Activated CD8-positive, alpha-beta memory T cell treated with anti-CD3 and anti-CD28 coated beads, Interleukin-2, amount 50 U/mL, for 1 hour (primary cell): ENCODE measurements at regions not wholly inside any gene's neighbourhood (a gene's known extent, or its start where the extent isn't known, plus 50 kb on each side); places are given as distances from the start of the nearest gene placed in this dataset.

ENCODE experiments used
- DNase-seq: peaks from one replicate; pipeline ENCODE4 v3.0.0-alpha.2; 2020; ENCODE audit errors: extremely low read depth

- no peak for DNase-seq
These were observed 141.9 kb downstream of the SLC4A3 start for GRCh38 chr2:219769090-219769910.

DNA sequence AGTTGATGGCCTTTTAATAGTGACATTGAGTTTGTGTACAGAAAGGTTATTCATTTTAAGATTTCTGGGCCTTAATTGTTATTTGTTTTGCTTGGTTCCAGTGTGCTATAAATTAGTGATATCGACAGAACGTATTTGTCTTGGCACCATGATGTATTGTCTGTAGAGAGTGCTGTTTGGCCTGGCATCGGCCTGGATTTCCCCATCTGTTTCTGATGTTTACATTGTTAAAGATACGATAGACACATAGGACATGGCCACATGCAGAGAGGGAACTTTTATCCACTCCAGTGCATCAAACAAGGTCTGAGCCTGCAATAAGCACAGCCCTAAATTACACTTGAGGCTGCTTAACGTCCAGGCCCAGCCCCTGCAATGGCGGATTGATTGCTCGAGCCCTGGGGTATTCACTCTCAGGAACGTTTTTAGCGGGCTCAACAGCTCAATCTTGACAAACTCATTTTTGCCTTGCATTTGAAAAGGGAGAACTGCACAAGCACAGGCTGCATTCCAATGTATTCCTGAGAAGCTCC lies 144.7 kb downstream of the SLC4A3 start:
- no peak for DNase-seq

- DNase-seq, result no peak
These were observed 145.3 kb downstream of the SLC4A3 start for GRCh38 chr2:219772697-219773096.

GRCh38 chr2:219775506-219775905 lies 148.1 kb downstream of the SLC4A3 start:
- no peak for DNase-seq

DNA sequence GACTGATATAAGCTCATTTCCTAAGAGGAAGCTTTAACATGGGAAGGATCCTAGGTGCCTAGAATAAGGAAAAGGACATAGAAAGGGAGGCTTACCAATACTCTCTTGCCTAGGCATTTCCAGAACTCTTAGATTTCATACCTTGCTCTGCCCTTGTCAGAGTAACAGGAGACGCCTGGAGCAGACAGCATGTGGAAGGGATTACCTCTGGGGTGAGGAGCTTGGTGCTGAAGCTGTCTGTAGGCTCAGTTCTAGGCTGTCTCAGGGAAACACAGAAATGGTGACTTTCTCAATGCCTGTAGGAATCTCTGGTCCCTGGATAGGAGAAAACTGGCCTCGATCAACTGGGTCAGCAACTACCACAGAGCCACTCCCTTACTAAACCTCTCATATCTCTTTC lies 150.0 kb downstream of the SLC4A3 start:
- DNase-seq, result no peak

DNA sequence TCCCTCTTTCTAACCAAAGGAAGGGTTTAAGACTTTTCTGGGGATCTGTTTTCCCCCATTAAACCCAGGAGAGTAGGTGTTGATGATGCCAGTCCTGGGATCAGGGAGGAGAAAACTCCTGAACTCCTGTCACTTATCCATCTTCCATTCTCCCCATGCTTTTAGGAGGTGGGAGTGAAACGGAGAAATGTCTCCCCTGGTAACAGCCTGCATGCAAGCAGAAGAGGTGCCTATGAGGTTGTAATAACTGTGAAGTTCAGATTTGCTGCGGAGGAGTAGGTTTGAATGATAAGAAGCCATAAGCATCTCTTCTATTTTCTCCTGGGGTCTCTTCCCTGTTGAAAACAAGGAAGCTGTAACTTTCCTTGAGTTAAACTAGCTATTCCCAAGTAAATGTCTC lies 150.8 kb downstream of the SLC4A3 start:
- DNase-seq, result no peak

- DNase-seq, result no peak
These were observed 155.4 kb downstream of the SLC4A3 start for GRCh38 chr2:219782737-219783348.

- DNase-seq, result no peak
These were observed 156.0 kb downstream of the SLC4A3 start for GRCh38 chr2:219783359-219783975.

GRCh38 chr2:219784178-219784577 lies 156.7 kb downstream of the SLC4A3 start:
- DNase-seq, result no peak

GRCh38 chr2:219789476-219789875 lies 162.0 kb downstream of the SLC4A3 start:
- DNase-seq, result no peak

- DNase-seq, result no peak
These were observed 165.0 kb downstream of the SLC4A3 start for GRCh38 chr2:219792446-219792845.

- no peak for DNase-seq
These were observed 171.0 kb downstream of the SLC4A3 start for GRCh38 chr2:219798430-219798829.

- no peak for DNase-seq
These were observed 175.9 kb downstream of the SLC4A3 start for GRCh38 chr2:219803294-219803693.

DNA sequence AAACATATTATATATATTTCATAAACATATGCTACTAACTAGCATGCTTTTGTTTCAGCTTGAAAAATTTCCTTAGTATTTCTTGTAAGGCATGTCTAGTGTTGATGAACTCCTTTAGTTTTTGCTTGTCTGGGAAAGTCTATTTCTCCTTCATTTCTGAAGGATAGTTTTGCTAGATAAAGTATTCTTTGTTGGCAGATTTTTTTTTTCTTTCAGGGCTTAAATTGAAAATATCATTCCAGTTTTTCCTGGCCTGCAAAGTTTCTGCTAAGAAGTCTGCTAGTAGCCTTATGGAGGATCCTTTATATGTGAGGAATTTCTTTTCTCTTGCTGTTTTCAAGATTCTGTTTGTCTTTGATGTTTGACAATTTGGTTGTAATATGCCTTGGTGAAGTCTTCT lies 183.5 kb downstream of the SLC4A3 start:
- no peak for DNase-seq

GRCh38 chr2:219812672-219813071 lies 185.2 kb downstream of the SLC4A3 start:
- no peak for DNase-seq

DNA sequence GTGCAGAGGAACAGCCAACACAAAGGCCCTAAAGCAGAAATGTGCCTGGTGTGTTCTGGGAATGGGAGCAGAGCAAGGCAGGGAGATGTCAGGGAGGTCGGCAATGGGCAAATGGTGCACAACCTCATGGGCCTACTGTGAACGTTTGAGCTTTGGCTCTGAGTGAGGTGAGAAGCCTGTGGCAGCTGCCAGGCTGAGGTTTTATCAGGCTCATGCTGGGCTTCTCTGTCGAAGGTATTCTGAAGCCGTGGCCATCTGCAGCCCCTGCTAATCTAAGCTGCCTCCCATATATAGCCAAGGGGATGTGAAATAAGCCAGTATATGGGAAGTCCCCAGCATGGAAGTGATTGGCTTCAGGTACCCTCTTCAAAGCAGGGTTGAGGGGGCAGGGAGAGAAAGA lies 193.3 kb downstream of the SLC4A3 start:
- no peak for DNase-seq

GRCh38 chr2:219823574-219823973 lies 196.1 kb downstream of the SLC4A3 start:
- DNase-seq, result no peak

GRCh38 chr2:219824996-219825395 lies 197.6 kb downstream of the SLC4A3 start:
- no peak for DNase-seq

DNA sequence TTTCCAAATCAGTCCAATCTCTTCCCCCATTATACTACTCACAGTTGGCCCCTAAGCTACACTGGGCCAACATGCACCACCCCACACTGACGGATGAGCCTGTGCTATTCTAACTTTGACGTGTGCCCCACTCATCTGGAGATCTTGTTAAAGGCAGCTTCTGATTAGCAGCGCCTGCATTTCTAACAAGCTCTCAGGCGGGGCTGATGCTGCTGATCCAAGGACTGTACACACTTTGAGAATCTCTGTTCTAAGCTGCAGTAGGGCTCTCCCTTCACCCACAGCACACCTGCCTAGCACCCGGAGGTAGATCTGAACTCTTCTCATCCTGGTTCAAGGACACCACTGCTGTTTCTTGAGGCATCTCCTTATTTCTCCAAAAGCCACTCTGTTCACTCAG lies 200.7 kb downstream of the SLC4A3 start:
- no peak for DNase-seq

GRCh38 chr2:219829667-219830352 lies 202.4 kb downstream of the SLC4A3 start:
- DNase-seq, result no peak

DNA sequence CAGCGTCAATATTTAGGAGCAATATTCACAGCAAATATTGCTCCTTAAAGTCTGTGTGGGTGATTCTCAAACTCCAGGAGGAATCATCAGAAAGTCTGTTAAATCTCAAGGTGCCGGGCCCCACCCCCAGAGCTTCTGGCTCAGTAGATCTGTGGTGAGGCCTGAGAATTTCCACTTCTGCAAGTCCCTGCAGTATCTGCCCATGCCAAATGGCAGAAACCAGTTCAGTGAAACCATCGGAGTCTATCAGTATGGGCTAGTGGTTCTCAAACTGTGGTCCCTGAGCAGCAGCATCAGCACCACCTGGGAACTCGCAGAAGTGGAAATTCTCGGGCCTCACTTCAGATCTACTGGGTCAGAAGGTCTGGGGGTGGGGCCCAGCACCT lies 202.9 kb downstream of the SLC4A3 start:
- no peak for DNase-seq

- no peak for DNase-seq
These were observed 204.5 kb downstream of the SLC4A3 start for GRCh38 chr2:219831957-219832356.
